HCT116 (cell line): ENCODE measurements at regions not wholly inside any gene's neighbourhood (a gene's known extent, or its start where the extent isn't known, plus 50 kb on each side); places are given as distances from the start of the nearest gene placed in this dataset.
A peak's percentile ranks its signal among the peaks of the same experiment; 100 is the strongest.
"Not testable (repeated sequence)": the region's sequence is repeated elsewhere in the genome, so short reads cannot be mapped to it uniquely, and the experiment has no call there.

Experiments used
- ATAC-seq: fragments of 200-7000 bp; cut with Tn5 transposase; 2 replicates; pipeline ENCODE4 v1.9.1; 2020; ENCODE audit warnings: mild to moderate bottlenecking, moderate library complexity
- BruUV-seq: library from RNA; stranded (reverse); fragments of 400-500 nt; replicated peaks from 2 replicates; lab custom pipeline; 2021; lab: Mats Ljungman, UMichigan
- CTCF ChIA-PET: fragments of 300-600 bp; sonication (Branson Sonifier 250); formaldehyde crosslinking; loops from one replicate; lab custom pipeline; 2021; ENCODE audit warnings: antibody characterized with exemption; lab: Charles Lee
- POLR2A ChIA-PET: fragments of 300-600, 350-600 bp; sonication (Branson Sonifier 250); formaldehyde crosslinking; loops from one replicate; lab custom pipeline; 2021; ENCODE audit warnings: antibody characterized with exemption; lab: Charles Lee
- RAD21 ChIA-PET, 2 experiments: fragments of 300-600 bp; sonication (Branson Sonifier 250); formaldehyde crosslinking; loops; one replicate each; lab custom pipeline; 2023; ENCODE audit warnings: low total read pairs in 2 of 2; ENCODE audit not compliant: uncharacterized antibody in 2 of 2, unreplicated experiment in 2 of 2, low non-redundant PET in 1 of 2; lab: Charles Lee
- DNase-seq: peaks from one replicate; pipeline ENCODE4 v3.0.0-alpha.2; 2010; ENCODE audit warnings: low read depth, low spot score
- H2AFZ ChIP-seq: fragments of 200-600 bp; shearing (Covaris generic), sonication (generic); 2 replicates; pipeline ENCODE4 v1.6.1; 2017; ENCODE audit warnings: low read depth, mixed run types, mixed read lengths, antibody characterized with exemption, low read length; ENCODE audit not compliant: poor library complexity, severe bottlenecking
- H3K27ac ChIP-seq: 2 replicates; pipeline ENCODE4 v1.5.1; 2012; ENCODE audit warnings: low read depth, low read length
- H3K27me3 ChIP-seq: fragments of 200-600 bp; sonication (generic); 2 replicates; pipeline ENCODE4 v1.6.1; 2016; ENCODE audit warnings: mixed run types, low read length, mixed read lengths; ENCODE audit not compliant: insufficient read depth
- H3K36me3 ChIP-seq, 2 experiments: fragments of 200-500 bp in 1 of 2; fragments of 200-600 bp in 1 of 2; sonication (Bioruptor generic) in 1 of 2; sonication (generic) in 1 of 2; 2 replicates each; pipeline versions ENCODE4 v1.5.1 to v1.6.1; 2014 to 2016; ENCODE audit warnings: low read length in 2 of 2, inconsistent platforms in 1 of 2, mixed read lengths in 1 of 2, mixed run types in 1 of 2; ENCODE audit not compliant: insufficient read depth in 2 of 2, control insufficient read depth in 1 of 2
- H3K4me1 ChIP-seq, 2 experiments: fragments of 200-600 bp in 1 of 2; sonication (generic) in 1 of 2; 2 replicates each; pipeline versions ENCODE4 v1.5.1 to v1.6.1; 2012 to 2017; ENCODE audit warnings: low read length in 2 of 2, inconsistent platforms in 1 of 2, mild to moderate bottlenecking in 1 of 2, mixed read lengths in 1 of 2, mixed run types in 1 of 2, moderate library complexity in 1 of 2; ENCODE audit not compliant: insufficient read depth in 2 of 2, control insufficient read depth in 1 of 2
- H3K4me2 ChIP-seq: fragments of 200-600 bp; sonication (generic); 2 replicates; pipeline ENCODE4 v1.6.1; 2017; ENCODE audit warnings: mixed run types, low read length, mixed read lengths
- H3K4me3 ChIP-seq, 2 experiments: fragments of 200-600 bp in 1 of 2; sonication (generic) in 1 of 2; replicated peaks in 1 of 2; 2 replicates each; pipeline ENCODE4 v1.5.1; 2011 to 2016; ENCODE audit warnings: low read length in 2 of 2, control low read depth in 1 of 2, low read depth in 1 of 2, mild to moderate bottlenecking in 1 of 2, mixed read lengths in 1 of 2, mixed run types in 1 of 2
- H3K79me2 ChIP-seq: fragments of 200-600 bp; sonication (generic); 2 replicates; pipeline ENCODE4 v1.6.1; 2017; ENCODE audit warnings: mild to moderate bottlenecking, mixed run types, low read length, moderate library complexity, mixed read lengths; ENCODE audit not compliant: insufficient read depth
- H3K9ac ChIP-seq: fragments of 200-600 bp; sonication (generic); 2 replicates; pipeline ENCODE4 v1.6.1; 2016; ENCODE audit warnings: low read length, mixed read lengths
- H3K9me2 ChIP-seq: fragments of 200-600 bp; sonication (generic), shearing (Covaris generic); 2 replicates; pipeline ENCODE4 v1.6.1; 2017; ENCODE audit warnings: mixed run types, mild to moderate bottlenecking, moderate library complexity; ENCODE audit not compliant: insufficient read depth
- H3K9me3 ChIP-seq, 2 experiments: fragments of 200-500 bp in 1 of 2; fragments of 200-600 bp in 1 of 2; sonication (Bioruptor generic) in 1 of 2; sonication (generic) in 1 of 2; 2 replicates each; pipeline ENCODE4 v1.6.1; 2014 to 2017; ENCODE audit warnings: low read length in 2 of 2, mixed read lengths in 2 of 2, inconsistent platforms in 1 of 2, low read depth in 1 of 2, mild to moderate bottlenecking in 1 of 2, mixed run types in 1 of 2, moderate library complexity in 1 of 2; ENCODE audit not compliant: control insufficient read depth in 1 of 2, insufficient read depth in 1 of 2
- H4K20me1 ChIP-seq: fragments of 200-600 bp; sonication (generic), shearing (Covaris generic); 2 replicates; pipeline ENCODE4 v1.6.1; 2017; ENCODE audit warnings: mixed run types, mild to moderate bottlenecking, moderate library complexity; ENCODE audit not compliant: insufficient read depth
- intact Hi-C: fragments of 100-400 bp; cut with micrococcal nuclease; formaldehyde crosslinking; loops from 2 replicates; pipeline ENCODE4 v1.10.0; 2022

GRCh38 chr14:19197488-19198234, 230.4 kb downstream of the POTEM start:
- H3K4me3 ChIP-seq, H3K9me3 ChIP-seq, H3K27ac ChIP-seq, H3K27me3 ChIP-seq, POLR2A ChIA-PET, H4K20me1 ChIP-seq, H3K4me2 ChIP-seq, H3K36me3 ChIP-seq, H3K79me2 ChIP-seq, H3K4me1 ChIP-seq, BruUV-seq, H2AFZ ChIP-seq, intact Hi-C loops, RAD21 ChIA-PET, H3K9me2 ChIP-seq, CTCF ChIA-PET, DNase-seq, H3K9ac ChIP-seq: not testable (repeated sequence)
- peak; percentile 74 for ATAC-seq

GRCh38 chr14:19198341-19198740, 231.1 kb downstream of the POTEM start:
- H3K9me3 ChIP-seq, H3K27ac ChIP-seq, H3K27me3 ChIP-seq, CTCF ChIA-PET, intact Hi-C loops, H3K36me3 ChIP-seq, RAD21 ChIA-PET, H3K9ac ChIP-seq, ATAC-seq, H3K4me1 ChIP-seq, H4K20me1 ChIP-seq, H3K9me2 ChIP-seq, H3K4me2 ChIP-seq, H3K4me3 ChIP-seq, H3K79me2 ChIP-seq, BruUV-seq, DNase-seq, H2AFZ ChIP-seq, POLR2A ChIA-PET: not testable (repeated sequence)

- H3K9me3 ChIP-seq, CTCF ChIA-PET, H3K4me3 ChIP-seq, H3K27me3 ChIP-seq, H3K79me2 ChIP-seq, H3K4me2 ChIP-seq, POLR2A ChIA-PET, H3K9me2 ChIP-seq, H4K20me1 ChIP-seq, DNase-seq, H3K27ac ChIP-seq, ATAC-seq, RAD21 ChIA-PET, H3K9ac ChIP-seq, H3K4me1 ChIP-seq, H3K36me3 ChIP-seq, H2AFZ ChIP-seq, BruUV-seq, intact Hi-C loops: not testable (repeated sequence)
Measured at GRCh38 chr14:19201394-19202052, 232.6 kb downstream of the POTEG start.

- H3K4me1 ChIP-seq, H3K9me3 ChIP-seq, H3K27me3 ChIP-seq, H3K27ac ChIP-seq, POLR2A ChIA-PET, H3K9ac ChIP-seq, RAD21 ChIA-PET, BruUV-seq, H2AFZ ChIP-seq, H4K20me1 ChIP-seq, H3K9me2 ChIP-seq, CTCF ChIA-PET, DNase-seq, H3K4me3 ChIP-seq, H3K79me2 ChIP-seq, intact Hi-C loops, H3K36me3 ChIP-seq, ATAC-seq, H3K4me2 ChIP-seq: not testable (repeated sequence)
Measured at GRCh38 chr14:19202053-19202442, 232.1 kb downstream of the POTEG start.
